ENCODE measurements at regions not wholly inside any gene's neighbourhood (a gene's known extent, or its start where the extent isn't known, plus 50 kb on each side); places are given as distances from the start of the nearest gene placed in this dataset.
"Not testable (repeated sequence)": the region's sequence is repeated elsewhere in the genome, so short reads cannot be mapped to it uniquely, and the experiment has no call there.

DNA sequence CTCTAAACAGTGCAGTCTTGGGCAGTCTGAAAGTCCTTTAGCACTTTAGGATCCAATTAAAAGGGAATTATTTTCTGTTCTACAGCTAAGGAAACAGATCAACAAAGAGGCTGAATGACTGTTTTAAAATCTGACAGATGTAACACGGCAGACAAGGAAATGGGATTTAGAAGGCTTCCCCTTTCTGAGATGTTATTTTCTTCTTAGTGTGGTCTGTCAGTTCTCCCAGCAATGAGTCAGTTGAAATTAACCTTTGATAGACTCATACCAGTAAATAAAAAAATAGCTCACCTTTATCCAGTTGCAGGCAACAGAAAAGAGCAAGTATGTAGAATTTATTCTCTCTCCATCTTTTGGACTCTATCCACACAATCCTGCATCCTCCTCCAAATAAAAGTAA is 98.1 kb downstream of the NEDD1 start:
- DNase-seq (ENCODE audit: low read depth): no peak

DNA sequence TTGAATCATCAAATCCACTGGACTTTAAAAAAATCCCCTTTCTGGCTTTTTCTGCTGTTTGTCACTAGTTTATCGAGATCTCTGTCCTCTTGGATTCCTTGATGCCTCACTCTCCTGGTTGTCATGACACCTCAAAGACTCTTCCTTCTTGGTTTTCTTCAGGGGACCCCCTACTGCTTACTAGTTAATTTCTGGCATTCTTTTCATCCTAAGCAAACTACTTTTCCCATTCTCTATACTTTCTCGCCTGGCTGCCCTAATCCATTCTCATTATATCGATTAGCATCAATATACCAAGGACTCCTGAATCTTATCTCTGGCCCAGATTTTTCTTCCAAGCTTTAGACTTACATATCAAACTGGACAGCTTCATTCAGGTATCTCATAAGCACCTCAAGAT is 98.6 kb downstream of the NEDD1 start:
- DNase-seq (ENCODE audit: low read depth): no peak

DNA sequence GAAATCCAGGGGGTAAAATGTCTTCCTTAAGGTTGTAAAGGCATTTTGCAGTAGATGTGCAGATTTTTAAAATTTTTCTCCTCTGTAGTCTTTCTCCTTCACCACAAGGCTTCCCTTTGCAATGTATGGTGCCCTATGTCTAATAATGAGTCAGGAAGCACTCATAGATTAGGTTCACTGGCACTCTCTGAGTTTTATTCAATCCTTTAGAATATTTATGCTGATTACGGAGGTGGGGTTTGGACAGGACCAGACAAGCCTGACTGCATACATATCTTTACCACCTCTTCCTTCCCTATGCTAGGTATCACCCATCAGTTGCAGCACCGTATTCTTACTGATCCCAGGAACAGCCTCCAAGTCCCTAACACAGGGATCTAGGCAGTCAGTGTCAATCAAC is 99.5 kb downstream of the NEDD1 start:
- DNase-seq (ENCODE audit: low read depth): no peak

DNA sequence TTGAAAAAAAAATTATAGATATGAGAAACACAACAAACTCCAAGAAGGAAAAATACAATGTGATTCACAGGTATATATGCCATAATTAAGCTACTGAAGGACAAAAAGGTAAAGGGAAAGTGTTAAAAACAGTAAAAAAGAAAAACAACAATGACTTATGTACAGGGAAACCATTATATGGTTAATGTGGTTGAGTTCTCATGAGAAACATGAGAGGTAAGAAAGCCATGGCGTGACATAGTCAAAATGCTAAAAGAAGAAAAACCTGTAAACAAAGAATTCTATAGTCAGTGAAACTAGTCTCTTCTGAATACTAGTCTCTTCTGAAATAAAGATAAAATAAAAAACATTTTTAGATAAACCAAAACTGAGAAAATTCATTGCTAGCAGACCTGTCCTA is 109.1 kb downstream of the NEDD1 start:
- DNase-seq (ENCODE audit: low read depth): no peak

GRCh38 chr12:97017213-97017612 is 110.2 kb downstream of the NEDD1 start:
- no peak for DNase-seq (ENCODE audit: low read depth)

GRCh38 chr12:97022536-97023230 is 115.6 kb downstream of the NEDD1 start:
- no peak for DNase-seq (ENCODE audit: low read depth)

- DNase-seq (ENCODE audit: low read depth): no peak
Measured at GRCh38 chr12:97024393-97024792, 117.3 kb downstream of the NEDD1 start.

GRCh38 chr12:97026901-97027300 is 119.8 kb downstream of the NEDD1 start:
- DNase-seq (ENCODE audit: low read depth): no peak

- DNase-seq (ENCODE audit: low read depth): no peak
Measured at GRCh38 chr12:97027482-97027881, 120.4 kb downstream of the NEDD1 start.

DNA sequence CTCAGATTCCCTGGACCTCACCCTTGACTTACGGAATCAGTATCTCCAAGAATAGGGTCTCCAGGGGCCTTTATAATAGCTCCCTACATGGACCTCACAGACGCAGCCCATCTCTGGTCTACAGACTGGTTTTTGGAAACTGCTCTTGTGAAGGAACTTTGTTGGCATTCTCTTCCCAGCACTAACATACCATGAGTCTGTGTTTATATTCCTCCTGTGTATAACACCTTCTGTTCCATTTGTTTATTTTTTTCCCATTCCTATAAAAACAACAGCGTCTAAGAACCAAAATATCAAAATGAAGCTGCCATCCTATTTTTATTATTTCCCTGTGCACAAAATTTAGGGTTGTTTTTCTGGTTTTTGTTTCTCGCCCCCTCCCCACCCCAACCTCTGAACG is 131.1 kb downstream of the NEDD1 start:
- DNase-seq (ENCODE audit: low read depth): no peak

GRCh38 chr12:97038834-97039233 is 131.8 kb downstream of the NEDD1 start:
- no peak for DNase-seq (ENCODE audit: low read depth)

DNA sequence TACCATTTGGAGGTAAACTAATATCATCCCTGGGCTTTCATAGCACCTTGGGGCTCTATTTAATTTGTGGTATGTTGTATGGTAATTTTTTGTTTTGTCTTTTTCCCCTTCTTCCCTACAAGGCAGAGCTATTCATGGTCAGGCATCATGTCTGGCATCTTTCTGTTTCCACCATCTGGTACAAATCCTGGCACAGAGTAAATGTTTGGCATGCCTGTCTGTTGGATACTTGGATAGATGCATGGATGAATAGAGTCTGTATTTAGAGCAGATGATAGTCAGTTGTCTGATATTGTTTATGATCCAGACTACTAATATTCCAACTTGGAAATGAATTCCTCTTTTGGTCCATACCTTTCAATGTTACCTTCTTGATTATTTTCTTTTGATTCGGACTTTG is 139.8 kb downstream of the NEDD1 start:
- DNase-seq (ENCODE audit: low read depth): no peak

GRCh38 chr12:97047361-97047760 is 140.3 kb downstream of the NEDD1 start:
- DNase-seq (ENCODE audit: low read depth): no peak

DNA sequence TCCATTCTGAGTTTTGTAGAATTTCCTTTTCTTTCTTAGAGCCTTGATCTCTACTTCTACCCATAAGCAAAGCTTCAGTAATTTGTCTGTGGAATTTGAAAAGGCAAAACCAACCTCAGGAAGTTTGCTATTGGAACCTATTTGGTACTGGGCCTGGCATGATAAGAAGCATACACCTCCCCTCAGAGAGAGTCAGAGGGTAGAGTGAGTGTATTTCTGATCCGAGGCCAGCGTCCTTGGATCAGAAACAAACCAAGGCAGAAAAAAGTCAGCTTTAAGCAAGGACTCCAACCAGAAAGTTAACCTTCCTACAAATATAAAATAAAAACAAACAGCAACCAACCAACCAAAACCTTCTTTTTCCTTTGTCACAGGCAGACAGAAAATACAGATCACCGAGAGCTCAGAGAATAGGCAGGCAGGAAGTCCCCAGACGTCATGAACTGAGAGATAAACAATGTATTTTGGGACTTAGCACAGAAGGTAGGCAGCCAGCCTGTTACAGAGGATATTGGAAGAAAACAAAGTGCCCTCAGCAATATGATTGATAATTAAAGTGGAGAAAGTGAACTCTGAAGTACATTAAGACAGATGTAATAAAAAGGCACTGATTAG is 141.5 kb downstream of the NEDD1 start:
- DNase-seq (ENCODE audit: low read depth): no peak

GRCh38 chr12:97050509-97050908 is 143.5 kb downstream of the NEDD1 start:
- DNase-seq (ENCODE audit: low read depth): no peak

- DNase-seq (ENCODE audit: low read depth): no peak
Measured at GRCh38 chr12:97051341-97051740, 144.3 kb downstream of the NEDD1 start.

DNA sequence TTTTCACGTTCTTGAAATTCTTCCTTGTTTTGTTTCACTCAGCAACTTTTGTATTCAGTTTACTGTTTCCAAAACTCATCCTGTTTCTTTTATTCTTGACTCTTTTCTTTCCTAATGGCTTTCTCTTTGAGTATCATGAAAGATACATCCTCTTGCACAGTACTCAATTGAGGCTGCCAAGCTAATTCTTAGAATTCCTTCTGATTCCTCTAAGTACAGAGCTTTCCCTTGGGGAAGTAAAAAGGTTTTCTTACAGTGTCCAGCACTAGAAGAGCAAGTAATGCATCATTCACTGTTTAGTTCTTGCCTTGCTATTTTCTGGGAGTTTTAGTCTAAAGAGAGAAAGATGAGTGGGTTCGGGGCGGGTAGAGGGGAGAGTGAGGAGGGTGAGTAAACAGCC is 154.1 kb downstream of the NEDD1 start:
- DNase-seq (ENCODE audit: low read depth): no peak

GRCh38 chr12:97063292-97063935 is 156.4 kb downstream of the NEDD1 start:
- DNase-seq (ENCODE audit: low read depth): no peak

- DNase-seq (ENCODE audit: low read depth): no peak
Measured at GRCh38 chr12:97075161-97075933, 168.3 kb downstream of the NEDD1 start.

DNA sequence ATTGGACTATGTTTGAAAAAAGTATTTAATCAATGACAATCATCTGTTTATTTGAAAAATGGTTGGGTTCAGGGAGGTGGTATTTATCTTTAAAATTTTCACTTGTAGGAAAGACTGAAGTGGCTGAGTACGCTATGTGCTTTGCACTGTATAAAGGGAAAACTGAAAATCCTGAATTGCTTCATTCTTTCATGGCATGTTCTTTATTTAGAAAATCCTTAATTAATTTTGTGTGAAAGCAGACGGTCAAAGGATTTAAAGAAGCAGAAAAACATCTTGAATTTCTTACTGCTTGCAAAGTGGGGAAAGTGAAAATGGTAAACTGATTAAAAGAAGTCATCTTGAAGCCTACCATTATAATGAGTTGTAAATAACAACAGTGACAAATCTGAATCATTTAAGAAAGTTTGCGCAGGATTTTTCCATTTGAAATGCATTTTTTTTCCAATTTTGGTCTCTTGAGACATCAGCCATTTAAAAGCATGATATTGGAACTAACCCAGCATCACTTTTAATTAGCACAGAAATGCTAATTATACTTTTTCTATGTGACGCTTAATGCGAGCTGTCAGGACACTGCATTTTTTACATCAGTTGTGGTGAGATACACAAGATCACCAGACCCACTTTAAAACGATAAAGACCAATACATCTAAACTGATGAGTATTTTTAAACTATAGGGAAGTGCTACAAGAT is 169.0 kb downstream of the NEDD1 start:
- no peak for DNase-seq (ENCODE audit: low read depth)

DNA sequence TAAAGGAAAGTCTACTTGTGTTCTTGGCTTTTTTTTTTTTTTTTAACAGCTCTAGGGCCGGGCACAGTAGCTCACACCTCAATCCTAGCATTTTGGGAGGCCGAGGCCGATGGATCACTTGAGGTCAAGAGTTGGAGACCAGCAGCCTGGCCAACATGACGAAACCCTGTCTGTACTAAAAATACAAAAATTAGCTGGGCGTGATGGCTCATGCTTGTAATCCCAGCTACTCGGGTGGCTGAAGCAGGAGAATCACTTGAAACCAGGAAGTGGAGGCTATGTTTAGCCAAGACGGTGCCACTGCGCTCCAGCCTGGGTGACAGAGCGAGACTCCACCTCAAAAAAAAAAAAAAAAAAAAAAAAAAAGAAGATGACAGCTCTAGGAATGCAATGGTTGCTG is 169.9 kb downstream of the NEDD1 start:
- DNase-seq (ENCODE audit: low read depth): not testable (repeated sequence)

- no peak for DNase-seq (ENCODE audit: low read depth)
Measured at GRCh38 chr12:97082029-97082428, 175.0 kb downstream of the NEDD1 start.

Measured in activated T-helper 1 cell treated with Interleukin-2 at 50 U/mL for 16 hours (primary cell).